Astrocyte (in vitro differentiated cells and primary cell): ENCODE measurements at regions not wholly inside any gene's neighbourhood (a gene's known extent, or its start where the extent isn't known, plus 50 kb on each side); places are given as distances from the start of the nearest gene placed in this dataset.

Source experiments
- CTCF ChIP-seq: IDR thresholded peaks from 2 replicates; pipeline ENCODE4 v1.5.1; 2011; ENCODE audit warnings: low read depth, mild to moderate bottlenecking, inconsistent platforms, low read length, moderate library complexity; ENCODE audit not compliant: insufficient read depth
- EZH2 ChIP-seq: IDR thresholded peaks from 2 replicates; pipeline ENCODE4 v1.6.1; 2012; ENCODE audit warnings: mild to moderate bottlenecking, low read length, inconsistent platforms; ENCODE audit not compliant: insufficient read depth

GRCh38 chr6:80991316-80991715 lies 761.2 kb downstream of the TENT5A start:
- no peak for TF ChIP-seq CTCF
- no peak for TF ChIP-seq EZH2
